Choroid plexus epithelial cell (primary cell): ENCODE measurements at regions not wholly inside any gene's neighbourhood (a gene's known extent, or its start where the extent isn't known, plus 50 kb on each side); places are given as distances from the start of the nearest gene placed in this dataset.
A peak's percentile ranks its signal among the peaks of the same experiment; 100 is the strongest.

ENCODE experiments used
- DNase-seq: peaks from one replicate; pipeline ENCODE4 v3.0.0-alpha.2; 2010; ENCODE audit warnings: low read depth
- H3K4me3 ChIP-seq: 2 replicates; pipeline ENCODE4 v1.5.1; 2011; ENCODE audit warnings: low read depth, mild to moderate bottlenecking, control low read depth, low read length, moderate library complexity
- CTCF ChIP-seq: conservative IDR thresholded peaks from 2 replicates; pipeline ENCODE4 v1.5.1; 2011; ENCODE audit warnings: low read depth, mild to moderate bottlenecking, control low read depth, inconsistent platforms, low read length, moderate library complexity

GRCh38 chr7:80563561-80564327 is 51.9 kb upstream of the GNAT3 start:
- no peak overlapping the region for H3K4me3 ChIP-seq
- no peak for TF ChIP-seq CTCF
- no peak for DNase-seq

- no peak for TF ChIP-seq CTCF
- no peak overlapping the region for H3K4me3 ChIP-seq
- no peak for DNase-seq
Observed at GRCh38 chr7:80565554-80565953, 53.7 kb upstream of the GNAT3 start.

DNA sequence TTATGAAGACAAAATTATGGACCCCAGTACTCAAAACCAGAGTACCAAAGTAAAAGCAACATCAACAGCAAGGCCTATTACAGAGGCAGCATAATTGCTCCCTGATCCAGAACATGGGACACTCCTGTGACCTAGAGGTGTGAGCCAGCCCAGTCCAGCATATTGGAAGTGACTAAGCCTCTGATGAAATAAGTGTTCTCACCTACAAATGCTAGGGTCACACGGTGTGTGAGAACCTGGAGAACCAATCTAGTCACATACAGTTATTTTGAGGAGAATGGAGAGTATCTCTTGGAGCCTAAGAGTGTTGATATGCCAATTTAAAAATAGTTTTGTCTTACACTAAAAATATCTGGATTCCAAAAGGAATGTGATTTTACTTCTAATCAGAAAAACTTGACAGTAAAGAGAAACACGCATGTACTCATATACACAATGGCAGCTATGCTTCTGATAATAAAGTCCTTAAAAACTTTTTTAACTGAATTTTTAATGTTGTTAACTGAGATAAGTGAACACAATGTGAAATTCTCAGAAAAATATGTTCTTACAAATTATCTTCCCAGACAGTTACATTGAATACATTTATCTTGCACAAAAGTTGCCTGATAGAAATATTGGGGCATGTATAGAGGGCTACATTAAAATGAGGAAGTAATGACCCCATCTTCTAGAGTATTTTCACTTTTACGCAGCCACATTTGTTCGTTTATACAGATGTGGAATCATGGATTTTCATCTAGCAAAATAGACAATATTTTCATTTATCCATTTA is 56.8 kb upstream of the CD36 start:
- H3K4me3 ChIP-seq = no peak overlapping the region
- TF ChIP-seq CTCF = no peak
- peak; percentile 71 for DNase-seq

- no peak for TF ChIP-seq CTCF
- no peak overlapping the region for H3K4me3 ChIP-seq
- peak; percentile 69 for DNase-seq
Observed at GRCh38 chr7:80583901-80584300, 54.5 kb upstream of the CD36 start.

DNA sequence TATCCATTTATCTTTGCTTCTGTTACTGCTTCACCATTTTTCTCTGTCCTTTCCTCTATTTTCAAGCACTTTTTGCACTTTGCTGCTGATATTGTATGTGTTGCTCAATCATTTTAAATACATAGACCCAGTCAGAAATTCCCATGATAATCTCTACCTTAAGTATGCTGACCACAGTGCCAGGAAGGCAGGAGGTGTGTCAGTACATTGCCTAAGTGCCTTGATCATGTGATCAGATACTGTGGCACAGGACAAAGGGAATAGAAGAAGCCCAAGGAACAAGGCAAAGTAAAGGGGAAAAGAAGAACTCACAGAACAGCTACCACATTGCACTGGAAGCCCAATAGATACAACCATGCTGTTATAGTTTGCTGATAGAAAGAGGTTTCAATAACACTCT is 53.7 kb upstream of the CD36 start:
- TF ChIP-seq CTCF = no peak
- no peak overlapping the region for H3K4me3 ChIP-seq
- DNase-seq = peak; percentile 88

- TF ChIP-seq CTCF = no peak
- H3K4me3 ChIP-seq = no peak overlapping the region
- no peak for DNase-seq
Observed at GRCh38 chr7:80587538-80587937, 50.9 kb upstream of the CD36 start.
